ENCODE measurements at regions not wholly inside any gene's neighbourhood (a gene's known extent, or its start where the extent isn't known, plus 50 kb on each side); places are given as distances from the start of the nearest gene placed in this dataset.

DNA sequence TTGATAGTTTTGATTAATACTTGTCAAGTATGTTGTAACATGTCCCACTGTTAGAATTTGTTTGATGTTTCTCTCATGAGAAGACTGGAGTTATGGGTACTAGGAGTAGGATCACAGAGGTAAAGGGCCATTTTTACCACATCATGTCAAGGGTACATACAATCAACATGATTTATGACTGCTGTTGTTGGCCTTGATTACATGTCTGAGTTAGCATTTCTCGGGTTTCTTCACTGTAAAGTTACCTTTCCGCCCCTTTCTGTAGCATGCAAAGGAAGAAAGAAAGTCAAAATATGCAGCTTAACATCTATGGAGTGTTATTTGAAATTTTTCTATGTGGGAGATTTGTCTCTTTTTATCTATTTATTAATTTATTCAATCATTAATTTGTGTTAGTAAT, 1456.4 kb downstream of the SUCLG1 start:
- no peaks in the 10 kb centered on the region; the same call in 1 of the 2 replicates for H3K36me3 ChIP-seq (ENCODE audit: control insufficient read depth, insufficient read depth, low read length)
- DNase-seq (ENCODE audit: low read depth, low spot score) (no peak), ATAC-seq (no peak)
- no TSS peak for BruUV-seq (replicated peaks)
- in situ Hi-C loops (cut with HindIII; ENCODE audit: low pct_unique_long_range_greater_than_20kb, low sequenced_read_pairs): no loop called here
- no peaks in the 10 kb centered on the region for H3K27me3 ChIP-seq (ENCODE audit: control insufficient read depth, insufficient read depth, low read length)
- no peak overlapping the region for H3K27ac ChIP-seq (ENCODE audit: low read length)
- intact Hi-C loops (cut with micrococcal nuclease; ENCODE audit: unreplicated experiment): no loop called here
- ChIA-PET POLR2A (no interaction called here), CTCF (no interaction called here)
- no peak overlapping the region for H3K4me3 ChIP-seq (ENCODE audit: low read depth in 2 of 2, low read length in 2 of 2)
- H3K4me1 ChIP-seq (ENCODE audit: control insufficient read depth, insufficient read depth, low read length): no peaks in the 10 kb centered on the region
- H3K9me3 ChIP-seq (ENCODE audit: control insufficient read depth, insufficient read depth, low read depth, low read length): no peaks in the 10 kb centered on the region
- no peak for TF ChIP-seq SIN3A (IDR thresholded peaks at IDR 0.05; ENCODE audit: borderline replicate concordance, insufficient read depth, low read depth, low read length)
- TF ChIP-seq TCF7L2 (IDR thresholded peaks at IDR 0.05; ENCODE audit: low read depth, low read length): no peak

DNA sequence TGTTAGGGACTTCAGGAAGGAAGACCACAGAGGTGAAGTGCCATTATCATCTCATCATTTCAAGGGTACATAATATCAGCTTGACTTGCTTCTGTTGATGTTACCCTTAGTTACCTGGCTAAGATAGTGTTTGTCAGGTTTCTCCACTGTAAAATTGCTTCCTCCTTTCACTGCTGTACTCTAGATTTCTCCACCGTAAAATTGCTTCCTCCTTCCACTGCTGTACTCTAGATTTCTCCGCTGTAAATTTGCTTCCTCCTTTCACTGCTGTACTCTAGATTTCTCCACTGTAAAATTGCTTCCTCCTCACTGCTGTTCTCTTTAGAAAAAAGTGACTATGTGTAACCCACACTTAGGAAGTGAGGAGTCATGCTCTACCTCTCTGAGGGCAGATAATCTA, 1460.3 kb downstream of the SUCLG1 start:
- ATAC-seq (no peak), DNase-seq (ENCODE audit: low read depth, low spot score) (no peak)
- Histone ChIP-seq H3K4me1 (ENCODE audit: control insufficient read depth, insufficient read depth, low read length) (no peaks in the 10 kb centered on the region), H3K9me3 (ENCODE audit: control insufficient read depth, insufficient read depth, low read depth, low read length) (no peaks in the 10 kb centered on the region), H3K27ac (ENCODE audit: low read length) (no peak overlapping the region), H3K36me3 (ENCODE audit: control insufficient read depth, insufficient read depth, low read length) (no peaks in the 10 kb centered on the region; the same call in 1 of the 2 replicates), H3K27me3 (ENCODE audit: control insufficient read depth, insufficient read depth, low read length) (no peaks in the 10 kb centered on the region), H3K4me3 (ENCODE audit: low read depth in 2 of 2, low read length in 2 of 2) (no peak overlapping the region)
- in situ Hi-C loops (cut with HindIII; ENCODE audit: low pct_unique_long_range_greater_than_20kb, low sequenced_read_pairs) (no loop called here), intact Hi-C loops (cut with micrococcal nuclease; ENCODE audit: unreplicated experiment) (no loop called here)
- TF ChIP-seq POLR2AphosphoS5 (IDR thresholded peaks at IDR 0.05; ENCODE audit: low read depth, low read length): no peak
- no TSS peak for BruUV-seq (replicated peaks)
- ChIA-PET POLR2A (no interaction called here), CTCF (no interaction called here)

DNA sequence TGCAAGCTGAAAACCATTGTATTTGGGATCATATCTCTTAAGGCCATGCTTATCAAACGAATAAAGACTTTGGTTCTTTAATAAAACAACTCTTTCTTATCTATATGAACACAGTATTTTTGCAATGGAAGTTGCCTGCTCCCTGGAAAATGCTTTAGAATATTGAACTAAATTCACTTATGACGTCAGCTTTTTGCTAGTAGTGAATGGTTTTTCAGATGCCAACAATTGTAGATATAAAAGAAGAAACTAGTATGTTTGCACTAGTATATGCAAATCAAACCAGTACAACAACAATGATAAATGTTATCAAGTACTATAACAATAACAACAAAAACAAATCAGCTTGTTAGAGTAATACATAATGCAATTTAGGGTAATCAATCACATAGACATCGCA, 1462.9 kb downstream of the SUCLG1 start:
- Histone ChIP-seq H3K9me3 (ENCODE audit: control insufficient read depth, insufficient read depth, low read depth, low read length) (no peaks in the 10 kb centered on the region), H3K4me1 (ENCODE audit: control insufficient read depth, insufficient read depth, low read length) (no peaks in the 10 kb centered on the region), H3K36me3 (ENCODE audit: control insufficient read depth, insufficient read depth, low read length) (no peaks in the 10 kb centered on the region; the same call in 1 of the 2 replicates), H3K4me3 (ENCODE audit: low read depth in 2 of 2, low read length in 2 of 2) (no peak overlapping the region), H3K27ac (ENCODE audit: low read length) (no peak overlapping the region), H3K27me3 (ENCODE audit: control insufficient read depth, insufficient read depth, low read length) (no peaks in the 10 kb centered on the region)
- intact Hi-C loops (cut with micrococcal nuclease; ENCODE audit: unreplicated experiment) (no loop called here), in situ Hi-C loops (cut with HindIII; ENCODE audit: low pct_unique_long_range_greater_than_20kb, low sequenced_read_pairs) (no loop called here)
- ChIA-PET CTCF (no interaction called here), POLR2A (no interaction called here)
- ATAC-seq (no peak), DNase-seq (ENCODE audit: low read depth, low spot score) (no peak)
- BruUV-seq (replicated peaks): no TSS peak
- TF ChIP-seq POLR2AphosphoS5 (IDR thresholded peaks at IDR 0.05; ENCODE audit: low read depth, low read length) (no peak), TCF7L2 (IDR thresholded peaks at IDR 0.05; ENCODE audit: low read depth, low read length) (no peak), SIN3A (IDR thresholded peaks at IDR 0.05; ENCODE audit: borderline replicate concordance, insufficient read depth, low read depth, low read length) (no peak)
- TF ChIP-seq, protein P1, sequence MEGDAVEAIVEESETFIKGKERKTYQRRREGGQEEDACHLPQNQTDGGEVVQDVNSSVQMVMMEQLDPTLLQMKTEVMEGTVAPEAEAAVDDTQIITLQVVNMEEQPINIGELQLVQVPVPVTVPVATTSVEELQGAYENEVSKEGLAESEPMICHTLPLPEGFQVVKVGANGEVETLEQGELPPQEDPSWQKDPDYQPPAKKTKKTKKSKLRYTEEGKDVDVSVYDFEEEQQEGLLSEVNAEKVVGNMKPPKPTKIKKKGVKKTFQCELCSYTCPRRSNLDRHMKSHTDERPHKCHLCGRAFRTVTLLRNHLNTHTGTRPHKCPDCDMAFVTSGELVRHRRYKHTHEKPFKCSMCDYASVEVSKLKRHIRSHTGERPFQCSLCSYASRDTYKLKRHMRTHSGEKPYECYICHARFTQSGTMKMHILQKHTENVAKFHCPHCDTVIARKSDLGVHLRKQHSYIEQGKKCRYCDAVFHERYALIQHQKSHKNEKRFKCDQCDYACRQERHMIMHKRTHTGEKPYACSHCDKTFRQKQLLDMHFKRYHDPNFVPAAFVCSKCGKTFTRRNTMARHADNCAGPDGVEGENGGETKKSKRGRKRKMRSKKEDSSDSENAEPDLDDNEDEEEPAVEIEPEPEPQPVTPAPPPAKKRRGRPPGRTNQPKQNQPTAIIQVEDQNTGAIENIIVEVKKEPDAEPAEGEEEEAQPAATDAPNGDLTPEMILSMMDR (IDR thresholded peaks at IDR 0.05): no peak
- TF ChIP-seq, protein P2, sequence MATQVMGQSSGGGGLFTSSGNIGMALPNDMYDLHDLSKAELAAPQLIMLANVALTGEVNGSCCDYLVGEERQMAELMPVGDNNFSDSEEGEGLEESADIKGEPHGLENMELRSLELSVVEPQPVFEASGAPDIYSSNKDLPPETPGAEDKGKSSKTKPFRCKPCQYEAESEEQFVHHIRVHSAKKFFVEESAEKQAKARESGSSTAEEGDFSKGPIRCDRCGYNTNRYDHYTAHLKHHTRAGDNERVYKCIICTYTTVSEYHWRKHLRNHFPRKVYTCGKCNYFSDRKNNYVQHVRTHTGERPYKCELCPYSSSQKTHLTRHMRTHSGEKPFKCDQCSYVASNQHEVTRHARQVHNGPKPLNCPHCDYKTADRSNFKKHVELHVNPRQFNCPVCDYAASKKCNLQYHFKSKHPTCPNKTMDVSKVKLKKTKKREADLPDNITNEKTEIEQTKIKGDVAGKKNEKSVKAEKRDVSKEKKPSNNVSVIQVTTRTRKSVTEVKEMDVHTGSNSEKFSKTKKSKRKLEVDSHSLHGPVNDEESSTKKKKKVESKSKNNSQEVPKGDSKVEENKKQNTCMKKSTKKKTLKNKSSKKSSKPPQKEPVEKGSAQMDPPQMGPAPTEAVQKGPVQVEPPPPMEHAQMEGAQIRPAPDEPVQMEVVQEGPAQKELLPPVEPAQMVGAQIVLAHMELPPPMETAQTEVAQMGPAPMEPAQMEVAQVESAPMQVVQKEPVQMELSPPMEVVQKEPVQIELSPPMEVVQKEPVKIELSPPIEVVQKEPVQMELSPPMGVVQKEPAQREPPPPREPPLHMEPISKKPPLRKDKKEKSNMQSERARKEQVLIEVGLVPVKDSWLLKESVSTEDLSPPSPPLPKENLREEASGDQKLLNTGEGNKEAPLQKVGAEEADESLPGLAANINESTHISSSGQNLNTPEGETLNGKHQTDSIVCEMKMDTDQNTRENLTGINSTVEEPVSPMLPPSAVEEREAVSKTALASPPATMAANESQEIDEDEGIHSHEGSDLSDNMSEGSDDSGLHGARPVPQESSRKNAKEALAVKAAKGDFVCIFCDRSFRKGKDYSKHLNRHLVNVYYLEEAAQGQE (IDR thresholded peaks at IDR 0.05; ENCODE audit: insufficient read depth in 1 of 2, low read depth in 2 of 2, low read length in 1 of 2): no peak

All from Panc1 (cell line).